ENCODE measurements at regions not wholly inside any gene's neighbourhood (a gene's known extent, or its start where the extent isn't known, plus 50 kb on each side); places are given as distances from the start of the nearest gene placed in this dataset.
"Not testable (repeated sequence)": the region's sequence is repeated elsewhere in the genome, so short reads cannot be mapped to it uniquely, and the experiment has no call there.

DNA sequence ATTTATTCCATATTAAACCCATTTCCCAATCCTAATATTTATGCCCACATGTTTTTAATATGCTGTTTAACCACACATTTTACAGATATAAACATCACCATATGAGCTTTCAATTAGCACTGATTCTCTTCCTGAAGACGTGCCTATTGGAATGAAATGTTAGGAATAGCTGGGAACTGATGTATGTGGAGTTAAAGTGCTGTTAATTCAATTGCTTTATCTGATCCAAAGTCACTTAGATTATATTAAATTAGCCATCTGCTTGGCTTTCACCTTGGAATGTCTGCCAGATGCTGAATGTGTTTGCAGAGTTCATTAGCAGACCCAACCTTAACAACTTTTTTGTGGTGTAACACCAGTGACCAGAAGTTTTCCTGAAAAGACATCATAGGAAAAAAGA is 942.9 kb upstream of the KLHL29 start:
- H3K27ac Mint-ChIP-seq, result no peak overlapping the region
- peaks cover 3% of the 10 kb centered on the region for H3K9me3 Mint-ChIP-seq (ENCODE audit: low read depth)
- no peaks in the 10 kb centered on the region for H3K4me1 Mint-ChIP-seq
- H3K27me3 Mint-ChIP-seq, result no peaks in the 10 kb centered on the region
- no peaks in the 10 kb centered on the region for H3K36me3 Mint-ChIP-seq
- ATAC-seq (no peak), DNase-seq (no peak)
- CTCF ChIA-PET, result no interaction called here
- no peak overlapping the region for H3K4me3 Mint-ChIP-seq

GRCh38 chr2:22444281-22444680 is 940.7 kb upstream of the KLHL29 start:
- Mint-ChIP-seq H3K36me3 (no peaks in the 10 kb centered on the region), H3K4me1 (no peaks in the 10 kb centered on the region), H3K9me3 (ENCODE audit: low read depth) (peaks cover 4% of the 10 kb centered on the region), H3K4me3 (no peak overlapping the region), H3K27ac (no peak overlapping the region), H3K27me3 (no peaks in the 10 kb centered on the region)
- ATAC-seq (no peak), DNase-seq (no peak)
- CTCF ChIA-PET, result no interaction called here

GRCh38 chr2:22449696-22450095 is 935.3 kb upstream of the KLHL29 start:
- DNase-seq (no peak), ATAC-seq (no peak)
- Mint-ChIP-seq H3K9me3 (ENCODE audit: low read depth) (peaks cover 12% of the 10 kb centered on the region), H3K4me3 (no peak overlapping the region), H3K27ac (no peak overlapping the region), H3K27me3 (no peaks in the 10 kb centered on the region), H3K36me3 (no peaks in the 10 kb centered on the region), H3K4me1 (no peaks in the 10 kb centered on the region)
- CTCF ChIA-PET, result no interaction called here

DNA sequence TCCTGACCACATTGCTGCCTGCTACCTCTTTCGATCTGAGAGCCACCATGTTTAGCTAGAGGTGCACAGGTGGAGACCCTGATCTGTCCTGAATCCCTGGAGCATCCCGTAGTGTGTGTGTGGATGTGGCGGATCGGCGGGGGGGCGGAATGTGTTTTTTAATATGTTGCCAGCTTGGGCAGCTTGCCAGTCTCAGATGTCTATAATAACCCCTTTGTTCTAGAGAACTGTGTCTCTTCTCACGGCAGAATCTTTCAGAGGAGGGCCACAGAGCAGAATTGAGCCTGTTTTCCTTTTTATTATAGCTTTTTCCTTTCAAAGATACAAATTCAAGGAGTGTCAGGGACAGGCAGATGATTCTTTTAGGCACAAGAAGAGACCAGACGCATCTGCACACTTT is 934.1 kb upstream of the KLHL29 start:
- Mint-ChIP-seq H3K4me3 (no peak overlapping the region), H3K27ac (no peak overlapping the region), H3K9me3 (ENCODE audit: low read depth) (peaks cover 12% of the 10 kb centered on the region), H3K4me1 (no peaks in the 10 kb centered on the region), H3K27me3 (no peaks in the 10 kb centered on the region), H3K36me3 (no peaks in the 10 kb centered on the region)
- CTCF ChIA-PET, result no interaction called here
- DNase-seq (no peak), ATAC-seq (no peak)

GRCh38 chr2:22454826-22455485 is 930.0 kb upstream of the KLHL29 start:
- no peaks in the 10 kb centered on the region for H3K27me3 Mint-ChIP-seq
- no peak overlapping the region for H3K4me3 Mint-ChIP-seq
- CTCF ChIA-PET, result no interaction called here
- ATAC-seq (no peak), DNase-seq (no peak)
- H3K9me3 Mint-ChIP-seq (ENCODE audit: low read depth), result peaks cover 5% of the 10 kb centered on the region
- H3K36me3 Mint-ChIP-seq, result no peaks in the 10 kb centered on the region
- no peak overlapping the region for H3K27ac Mint-ChIP-seq
- no peaks in the 10 kb centered on the region for H3K4me1 Mint-ChIP-seq

GRCh38 chr2:22458440-22458839 is 926.5 kb upstream of the KLHL29 start:
- no peak for DNase-seq
- no peaks in the 10 kb centered on the region for H3K4me1 Mint-ChIP-seq
- no peak overlapping the region for H3K27ac Mint-ChIP-seq
- no peak overlapping the region for H3K4me3 Mint-ChIP-seq
- ATAC-seq, result no peak
- CTCF ChIA-PET, result no interaction called here
- H3K36me3 Mint-ChIP-seq, result no peaks in the 10 kb centered on the region
- H3K27me3 Mint-ChIP-seq, result no peaks in the 10 kb centered on the region
- H3K9me3 Mint-ChIP-seq (ENCODE audit: low read depth), result peaks cover 2% of the 10 kb centered on the region

GRCh38 chr2:22475103-22475502 is 909.9 kb upstream of the KLHL29 start:
- H3K36me3 Mint-ChIP-seq, H3K4me1 Mint-ChIP-seq, DNase-seq, ATAC-seq, H3K27ac Mint-ChIP-seq, CTCF ChIA-PET, H3K27me3 Mint-ChIP-seq, H3K4me3 Mint-ChIP-seq: not testable (repeated sequence)
- peaks cover 13% of the 10 kb centered on the region for H3K9me3 Mint-ChIP-seq (ENCODE audit: low read depth)

DNA sequence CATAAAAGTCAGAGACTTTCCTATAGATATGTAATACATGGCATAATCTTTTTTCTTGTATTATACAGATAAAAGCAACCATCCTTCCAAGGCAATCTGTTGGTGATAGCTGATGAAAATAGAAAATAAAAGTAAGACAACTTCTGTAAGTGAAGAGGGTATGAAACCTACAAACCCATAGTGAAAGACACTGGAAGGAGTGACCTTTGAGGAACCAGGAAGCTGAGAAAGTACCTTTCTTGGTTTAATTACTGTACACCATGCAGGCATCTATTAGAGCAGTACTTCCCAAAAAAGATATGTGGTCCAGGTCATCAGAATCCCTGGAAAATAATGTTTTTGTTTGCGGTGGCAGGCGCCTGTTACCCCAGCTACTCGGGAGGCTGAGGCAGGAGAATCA is 906.6 kb upstream of the KLHL29 start:
- ATAC-seq (no peak), DNase-seq (no peak)
- H3K4me3 Mint-ChIP-seq, result no peak overlapping the region
- CTCF ChIA-PET, result no interaction called here
- no peaks in the 10 kb centered on the region for H3K27me3 Mint-ChIP-seq
- no peak overlapping the region for H3K27ac Mint-ChIP-seq
- peaks cover 14% of the 10 kb centered on the region for H3K9me3 Mint-ChIP-seq (ENCODE audit: low read depth)
- no peaks in the 10 kb centered on the region for H3K36me3 Mint-ChIP-seq
- H3K4me1 Mint-ChIP-seq, result no peaks in the 10 kb centered on the region

- ATAC-seq (no peak), DNase-seq (no peak)
- H3K36me3 Mint-ChIP-seq, result no peaks in the 10 kb centered on the region
- H3K9me3 Mint-ChIP-seq (ENCODE audit: low read depth), result peaks cover 7% of the 10 kb centered on the region
- no peaks in the 10 kb centered on the region for H3K27me3 Mint-ChIP-seq
- H3K27ac Mint-ChIP-seq, result no peak overlapping the region
- CTCF ChIA-PET, result no interaction called here
- H3K4me3 Mint-ChIP-seq, result no peak overlapping the region
- H3K4me1 Mint-ChIP-seq, result no peaks in the 10 kb centered on the region
Measured at GRCh38 chr2:22481486-22482259, 903.3 kb upstream of the KLHL29 start.

DNA sequence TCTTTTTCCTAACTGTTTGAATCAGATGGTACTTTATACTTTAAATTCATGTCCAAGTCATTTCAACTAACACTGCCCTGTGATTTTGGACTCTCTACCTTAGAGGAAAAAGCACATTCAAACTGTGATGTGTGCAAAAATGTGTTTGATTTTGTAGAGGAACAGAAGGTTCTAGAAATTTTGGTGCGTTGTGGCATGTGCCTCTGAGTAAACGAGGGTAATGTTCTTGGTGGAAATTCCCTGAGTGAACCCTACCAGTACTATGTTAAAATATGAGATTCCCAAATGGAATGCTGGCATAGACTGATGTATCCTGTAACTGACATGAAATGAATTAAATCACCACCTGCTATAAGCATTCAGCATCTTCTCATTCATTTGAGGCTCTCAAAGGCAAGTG is 901.9 kb upstream of the KLHL29 start:
- ATAC-seq (no peak), DNase-seq (no peak)
- H3K36me3 Mint-ChIP-seq, result no peaks in the 10 kb centered on the region
- H3K9me3 Mint-ChIP-seq (ENCODE audit: low read depth), result peaks cover 3% of the 10 kb centered on the region
- H3K4me1 Mint-ChIP-seq, result no peaks in the 10 kb centered on the region
- CTCF ChIA-PET, result no interaction called here
- H3K27ac Mint-ChIP-seq, result no peak overlapping the region
- H3K4me3 Mint-ChIP-seq, result no peak overlapping the region
- no peaks in the 10 kb centered on the region for H3K27me3 Mint-ChIP-seq

GRCh38 chr2:22485486-22485885 is 899.5 kb upstream of the KLHL29 start:
- Mint-ChIP-seq H3K27ac (no peak overlapping the region), H3K4me3 (no peak overlapping the region), H3K9me3 (ENCODE audit: low read depth) (peaks cover 3% of the 10 kb centered on the region), H3K27me3 (no peaks in the 10 kb centered on the region), H3K4me1 (no peaks in the 10 kb centered on the region), H3K36me3 (no peaks in the 10 kb centered on the region)
- CTCF ChIA-PET, result no interaction called here
- DNase-seq (no peak), ATAC-seq (no peak)

GRCh38 chr2:22486343-22486742 is 898.6 kb upstream of the KLHL29 start:
- Mint-ChIP-seq H3K4me1 (no peaks in the 10 kb centered on the region), H3K9me3 (ENCODE audit: low read depth) (peaks cover 3% of the 10 kb centered on the region), H3K36me3 (no peaks in the 10 kb centered on the region), H3K4me3 (no peak overlapping the region), H3K27me3 (no peaks in the 10 kb centered on the region), H3K27ac (no peak overlapping the region)
- CTCF ChIA-PET, result no interaction called here
- no peak for ATAC-seq
- DNase-seq, result no peak

DNA sequence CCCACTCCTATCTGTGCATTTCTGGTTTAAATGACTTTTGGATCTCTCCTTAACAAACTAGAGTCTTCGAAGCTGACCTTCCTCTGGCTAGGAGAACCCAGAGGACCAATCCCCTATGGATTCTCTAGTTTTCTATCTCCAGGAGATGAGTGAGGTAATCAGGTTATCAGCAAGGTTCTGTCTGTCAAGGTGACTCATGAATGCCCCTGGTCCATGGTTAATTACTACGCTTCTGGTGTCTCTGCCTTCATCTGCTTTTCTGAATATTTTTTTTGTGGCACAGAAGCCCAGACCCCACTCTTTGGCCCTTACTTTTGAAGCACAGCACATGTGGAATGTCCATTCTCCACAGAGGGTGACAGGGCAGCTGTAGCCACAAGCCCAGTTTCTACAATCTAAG is 897.9 kb upstream of the KLHL29 start:
- no peaks in the 10 kb centered on the region for H3K27me3 Mint-ChIP-seq
- ATAC-seq, result no peak
- CTCF ChIA-PET, result no interaction called here
- no peaks in the 10 kb centered on the region for H3K9me3 Mint-ChIP-seq (ENCODE audit: low read depth)
- DNase-seq, result no peak
- no peaks in the 10 kb centered on the region for H3K4me1 Mint-ChIP-seq
- H3K4me3 Mint-ChIP-seq, result no peak overlapping the region
- no peaks in the 10 kb centered on the region for H3K36me3 Mint-ChIP-seq
- no peak overlapping the region for H3K27ac Mint-ChIP-seq

- Mint-ChIP-seq H3K27me3 (no peaks in the 10 kb centered on the region), H3K27ac (no peak overlapping the region), H3K9me3 (ENCODE audit: low read depth) (no peaks in the 10 kb centered on the region), H3K36me3 (no peaks in the 10 kb centered on the region), H3K4me3 (no peak overlapping the region), H3K4me1 (no peaks in the 10 kb centered on the region)
- DNase-seq, result no peak
- CTCF ChIA-PET, result no interaction called here
- no peak for ATAC-seq
Measured at GRCh38 chr2:22487541-22487940, 897.4 kb upstream of the KLHL29 start.

Data from activated CD8-positive, alpha-beta memory T cell treated with anti-CD3 and anti-CD28 coated beads, Interleukin-2, amount 10 ng/mL, durations not matched to agents 7 days and 5 days (primary cell).